Nephron (organoid): ENCODE measurements at regions not wholly inside any gene's neighbourhood (a gene's known extent, or its start where the extent isn't known, plus 50 kb on each side); places are given as distances from the start of the nearest gene placed in this dataset.

ENCODE experiments used
- H3K27ac Mint-ChIP-seq, 3 experiments: 2 replicates each; pipeline ENCODE4 v1.8.0; 2020; ENCODE audit warnings: mixed read lengths in 3 of 3, mild to moderate bottlenecking in 2 of 3, moderate library complexity in 1 of 3
- H3K27me3 Mint-ChIP-seq: 2 replicates; pipeline ENCODE4 v1.8.0; 2021; ENCODE audit warnings: low read depth, mild to moderate bottlenecking, moderate library complexity, mixed read lengths
- H3K36me3 Mint-ChIP-seq: 2 replicates; pipeline ENCODE4 v1.8.0; 2020; ENCODE audit warnings: low read depth, mixed read lengths
- H3K4me1 Mint-ChIP-seq: 2 replicates; pipeline ENCODE4 v1.8.0; 2020; ENCODE audit warnings: mixed read lengths
- H3K4me3 Mint-ChIP-seq, 3 experiments: 2 replicates each; pipeline ENCODE4 v1.8.0; 2020; ENCODE audit warnings: mild to moderate bottlenecking in 3 of 3, mixed read lengths in 3 of 3, moderate library complexity in 2 of 3
- H3K9me3 Mint-ChIP-seq: 2 replicates; pipeline ENCODE4 v1.8.0; 2020; ENCODE audit warnings: mixed read lengths
- TF ChIP-seq, protein P1 (sequence below), 3 experiments: fragments of 200-600 bp; sonication (generic); IDR thresholded peaks; one replicate each; pipeline ENCODE4 v1.5.0; 2021; ENCODE audit warnings: antibody characterized with exemption in 3 of 3; ENCODE audit not compliant: unreplicated experiment in 3 of 3

DNA sequence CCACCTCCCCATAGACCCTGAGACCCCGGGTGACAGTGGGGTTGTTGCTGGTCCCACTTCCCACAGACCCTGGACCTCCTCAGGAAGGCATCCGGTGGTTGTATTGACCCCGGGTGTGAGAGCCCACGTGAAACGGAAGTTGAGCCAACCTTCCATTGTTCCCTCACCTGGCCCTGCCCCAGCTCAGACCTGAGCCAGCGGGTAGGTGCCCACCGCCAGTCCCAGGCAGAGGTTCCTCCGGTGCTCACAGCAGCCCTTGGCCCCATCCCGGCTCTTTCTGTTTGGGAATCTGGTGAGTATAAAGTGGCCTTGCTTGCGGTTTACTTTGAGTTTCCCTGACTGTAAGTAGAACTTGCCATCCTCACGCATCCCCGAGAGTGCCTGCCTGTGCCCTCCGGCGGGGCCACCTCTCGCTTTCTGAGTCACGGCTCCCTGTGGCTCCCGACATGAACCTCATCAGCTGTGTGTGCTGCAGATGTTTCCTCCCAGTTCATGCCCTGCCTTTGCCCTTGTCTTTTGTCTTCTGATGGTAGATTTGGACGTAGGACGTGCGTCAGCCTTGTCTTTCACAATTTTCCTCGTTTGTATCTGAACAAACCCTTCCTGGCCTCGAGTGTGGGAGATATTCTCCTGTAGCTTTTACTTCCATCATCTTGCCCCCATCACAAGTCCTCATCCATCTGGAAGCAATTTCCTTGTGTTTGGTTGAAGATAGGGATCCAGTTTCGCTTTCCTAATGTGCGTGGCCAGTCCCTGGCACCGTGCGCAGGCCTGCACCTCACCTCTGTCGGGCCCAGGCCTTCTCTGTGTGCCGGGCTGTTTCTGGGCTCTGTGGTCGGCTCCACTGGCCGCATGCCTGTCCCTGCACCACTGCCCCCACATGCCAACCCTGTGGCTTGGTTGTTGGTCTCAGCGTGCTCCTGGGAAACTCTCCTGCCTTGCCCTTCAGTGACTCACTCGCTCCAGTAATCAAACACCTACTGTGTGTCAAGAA is 76.0 kb downstream of the METRNL start:
- peak overlapping the region in 2 of 3 experiments; percentile 9 to 15 for H3K4me3 Mint-ChIP-seq
- H3K27me3 Mint-ChIP-seq, result peaks cover 30% of the 10 kb centered on the region
- H3K4me1 Mint-ChIP-seq, result peaks cover 53% of the 10 kb centered on the region
- H3K36me3 Mint-ChIP-seq, result no peaks in the 10 kb centered on the region
- H3K27ac Mint-ChIP-seq, result peak overlapping the region; percentile 17 to 94 (median 85)
- peaks cover 2% of the 10 kb centered on the region for H3K9me3 Mint-ChIP-seq
- TF ChIP-seq, protein P1, sequence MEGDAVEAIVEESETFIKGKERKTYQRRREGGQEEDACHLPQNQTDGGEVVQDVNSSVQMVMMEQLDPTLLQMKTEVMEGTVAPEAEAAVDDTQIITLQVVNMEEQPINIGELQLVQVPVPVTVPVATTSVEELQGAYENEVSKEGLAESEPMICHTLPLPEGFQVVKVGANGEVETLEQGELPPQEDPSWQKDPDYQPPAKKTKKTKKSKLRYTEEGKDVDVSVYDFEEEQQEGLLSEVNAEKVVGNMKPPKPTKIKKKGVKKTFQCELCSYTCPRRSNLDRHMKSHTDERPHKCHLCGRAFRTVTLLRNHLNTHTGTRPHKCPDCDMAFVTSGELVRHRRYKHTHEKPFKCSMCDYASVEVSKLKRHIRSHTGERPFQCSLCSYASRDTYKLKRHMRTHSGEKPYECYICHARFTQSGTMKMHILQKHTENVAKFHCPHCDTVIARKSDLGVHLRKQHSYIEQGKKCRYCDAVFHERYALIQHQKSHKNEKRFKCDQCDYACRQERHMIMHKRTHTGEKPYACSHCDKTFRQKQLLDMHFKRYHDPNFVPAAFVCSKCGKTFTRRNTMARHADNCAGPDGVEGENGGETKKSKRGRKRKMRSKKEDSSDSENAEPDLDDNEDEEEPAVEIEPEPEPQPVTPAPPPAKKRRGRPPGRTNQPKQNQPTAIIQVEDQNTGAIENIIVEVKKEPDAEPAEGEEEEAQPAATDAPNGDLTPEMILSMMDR (IDR thresholded peaks at IDR 0.05; ENCODE audit: unreplicated experiment in 3 of 3), result no peak

DNA sequence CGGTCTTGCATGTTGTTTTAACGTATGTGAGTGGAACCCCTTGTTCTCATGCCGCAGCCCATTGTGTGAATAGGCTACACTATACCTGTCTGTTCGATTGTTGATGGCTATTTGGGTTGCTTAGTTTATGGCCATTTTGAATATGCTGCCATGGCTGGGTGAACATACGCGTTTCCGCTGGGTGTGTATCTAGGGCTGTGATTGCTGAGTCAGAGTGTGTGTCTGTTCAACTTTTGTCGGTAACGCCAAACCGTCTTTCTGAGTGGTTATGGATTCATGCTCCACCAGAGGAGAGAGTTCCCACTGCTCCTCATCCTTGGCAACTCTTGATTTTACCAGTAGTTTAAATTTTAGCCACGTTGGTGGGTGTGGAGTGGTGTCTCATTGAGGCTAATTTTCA is 77.0 kb downstream of the METRNL start:
- Mint-ChIP-seq H3K4me3 (no peak overlapping the region), H3K27me3 (peaks cover 29% of the 10 kb centered on the region), H3K9me3 (peaks cover 2% of the 10 kb centered on the region), H3K36me3 (no peaks in the 10 kb centered on the region), H3K4me1 (peaks cover 52% of the 10 kb centered on the region), H3K27ac (peak overlapping the region in 1 of 3 experiments; percentile 85)
- TF ChIP-seq, protein P1 (IDR thresholded peaks at IDR 0.05; ENCODE audit: unreplicated experiment in 3 of 3), result no peak

DNA sequence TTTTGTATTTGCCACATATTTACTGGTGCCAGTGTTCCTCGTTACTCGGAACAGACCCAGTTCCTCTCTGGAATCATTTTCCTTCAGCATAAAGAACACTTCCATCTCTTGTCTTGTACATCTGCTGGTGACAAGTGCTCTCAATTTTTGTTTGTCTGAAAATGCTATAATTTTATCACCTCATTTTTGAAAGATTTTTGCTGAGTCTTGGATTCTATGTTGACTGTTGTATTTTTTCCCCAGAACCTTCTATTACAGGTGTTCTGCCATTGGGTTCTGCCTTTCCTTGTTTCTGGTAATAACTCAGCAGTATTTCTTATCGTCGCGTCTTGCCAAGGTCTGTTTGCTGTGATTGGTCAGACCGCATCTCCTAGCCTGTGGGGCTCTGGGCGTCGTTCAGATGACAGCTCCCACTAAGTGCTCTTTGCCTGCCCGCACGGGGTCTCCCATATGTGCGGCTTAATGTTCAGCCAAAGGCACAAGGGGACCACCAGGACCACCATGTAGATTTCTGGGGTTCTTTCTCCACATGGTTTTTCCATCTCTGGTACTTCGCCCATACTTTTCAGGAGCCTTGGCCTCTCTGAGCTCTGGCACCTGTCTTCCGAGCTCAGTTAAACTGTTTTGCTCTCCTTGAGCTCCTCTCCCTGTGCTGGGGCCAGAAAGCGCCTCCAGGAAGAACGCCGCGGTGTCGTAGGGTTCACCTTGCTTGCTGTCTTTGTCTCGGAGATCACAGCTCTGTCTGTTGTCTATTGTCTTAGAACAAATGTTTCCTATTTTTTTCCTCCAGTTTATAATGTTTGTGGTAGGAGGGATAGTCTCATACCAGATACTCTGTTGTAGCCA is 80.0 kb downstream of the METRNL start:
- TF ChIP-seq, protein P1 (IDR thresholded peaks at IDR 0.05; ENCODE audit: unreplicated experiment in 3 of 3), result no peak
- Mint-ChIP-seq H3K4me3 (no peak overlapping the region), H3K4me1 (peaks cover 65% of the 10 kb centered on the region), H3K36me3 (no peaks in the 10 kb centered on the region), H3K27me3 (peaks cover 32% of the 10 kb centered on the region), H3K9me3 (peaks cover 2% of the 10 kb centered on the region), H3K27ac (peak overlapping the region in 2 of 3 experiments; percentile 12 to 15)

DNA sequence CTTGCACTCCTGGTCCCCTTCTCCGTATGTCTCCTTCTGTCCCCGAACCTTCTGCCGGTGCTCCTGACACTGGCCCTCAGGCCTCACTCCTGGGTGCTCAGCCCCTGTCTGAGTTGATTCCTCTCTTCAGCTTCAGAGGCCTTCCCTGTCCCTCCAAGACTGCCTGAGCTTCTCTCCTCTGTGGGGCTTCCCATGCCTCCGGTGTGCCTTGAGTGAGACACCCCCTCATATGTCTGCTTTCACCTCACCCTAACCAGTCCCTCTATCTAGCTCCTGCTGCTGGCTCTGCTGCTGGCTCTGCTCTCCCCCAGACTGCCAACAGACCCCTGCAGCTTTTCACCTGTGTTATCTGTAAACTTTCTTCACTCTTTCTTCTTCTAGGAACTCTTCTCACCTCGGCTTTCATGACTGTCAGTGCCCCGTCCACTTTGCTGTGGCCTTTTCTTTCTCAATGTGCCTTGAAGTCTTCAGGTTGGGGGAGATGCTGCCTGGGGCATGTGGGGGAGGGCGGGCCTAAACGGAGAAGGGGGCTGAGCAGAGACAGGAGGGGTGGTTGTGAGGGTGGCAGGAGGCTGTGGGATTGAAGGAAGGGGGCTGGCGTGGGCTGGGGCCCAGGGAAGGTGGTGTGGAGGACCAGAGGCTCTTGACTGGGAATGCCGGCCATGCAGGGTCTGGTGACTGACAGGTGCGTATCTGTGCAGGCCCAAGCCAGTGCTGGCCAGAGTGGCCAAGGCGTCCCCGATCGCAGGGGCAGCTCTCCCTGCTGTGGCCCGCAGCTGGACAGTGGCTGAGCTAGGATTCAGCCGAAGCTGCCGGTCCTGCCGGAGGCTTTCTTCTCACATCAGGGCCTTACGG is 81.3 kb downstream of the METRNL start:
- Mint-ChIP-seq H3K4me3 (no peak overlapping the region), H3K36me3 (no peaks in the 10 kb centered on the region), H3K27ac (peak overlapping the region; percentile 2 to 12 (median 3)), H3K4me1 (peaks cover 60% of the 10 kb centered on the region), H3K9me3 (peaks cover 7% of the 10 kb centered on the region), H3K27me3 (peaks cover 26% of the 10 kb centered on the region)
- TF ChIP-seq, protein P1 (IDR thresholded peaks at IDR 0.05; ENCODE audit: unreplicated experiment in 3 of 3), result no peak

DNA sequence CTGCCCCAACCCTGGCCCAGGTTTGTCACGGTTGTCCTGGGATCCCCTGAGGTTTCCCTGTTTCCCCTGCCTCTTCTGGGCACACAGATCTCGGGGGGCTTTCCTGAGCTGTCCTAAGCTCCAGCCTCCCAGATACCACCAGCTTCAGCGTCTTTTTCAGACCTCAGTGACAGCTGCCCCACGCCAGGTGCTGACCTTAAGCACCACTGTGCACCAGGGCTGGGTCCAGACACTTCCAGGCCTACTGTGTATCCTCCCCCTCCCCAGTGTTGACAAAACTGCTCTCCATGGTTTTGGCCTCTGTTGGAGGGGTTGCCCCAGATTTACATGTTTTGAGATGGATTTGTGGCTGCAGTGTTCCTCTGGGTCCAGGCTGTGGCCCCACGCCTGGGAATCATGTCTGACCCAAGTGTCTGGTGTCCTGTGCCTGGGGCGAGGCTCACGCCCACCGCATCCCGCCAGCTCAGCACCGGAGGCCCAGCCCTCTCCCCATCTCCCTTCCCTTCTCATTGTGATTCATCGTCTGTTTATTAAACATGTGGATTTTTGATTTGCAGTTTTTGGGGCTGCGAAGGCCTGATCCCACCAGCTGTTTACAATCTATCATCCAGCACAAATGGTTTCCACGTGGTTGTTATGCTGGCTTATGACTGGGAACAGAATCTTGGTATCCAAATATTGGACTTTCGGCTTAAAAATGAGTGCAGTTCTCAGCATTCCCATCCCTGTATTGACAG is 82.1 kb downstream of the METRNL start:
- Mint-ChIP-seq H3K4me1 (peaks cover 52% of the 10 kb centered on the region), H3K9me3 (peaks cover 10% of the 10 kb centered on the region), H3K27me3 (peaks cover 26% of the 10 kb centered on the region), H3K36me3 (no peaks in the 10 kb centered on the region), H3K27ac (peak overlapping the region; percentile 73 to 82 (median 76)), H3K4me3 (peak overlapping the region in 1 of 3 experiments; percentile 41)
- TF ChIP-seq, protein P1 (IDR thresholded peaks at IDR 0.05; ENCODE audit: unreplicated experiment in 3 of 3), result no peak
